ENCODE measurements at regions not wholly inside any gene's neighbourhood (a gene's known extent, or its start where the extent isn't known, plus 50 kb on each side); places are given as distances from the start of the nearest gene placed in this dataset.

DNA sequence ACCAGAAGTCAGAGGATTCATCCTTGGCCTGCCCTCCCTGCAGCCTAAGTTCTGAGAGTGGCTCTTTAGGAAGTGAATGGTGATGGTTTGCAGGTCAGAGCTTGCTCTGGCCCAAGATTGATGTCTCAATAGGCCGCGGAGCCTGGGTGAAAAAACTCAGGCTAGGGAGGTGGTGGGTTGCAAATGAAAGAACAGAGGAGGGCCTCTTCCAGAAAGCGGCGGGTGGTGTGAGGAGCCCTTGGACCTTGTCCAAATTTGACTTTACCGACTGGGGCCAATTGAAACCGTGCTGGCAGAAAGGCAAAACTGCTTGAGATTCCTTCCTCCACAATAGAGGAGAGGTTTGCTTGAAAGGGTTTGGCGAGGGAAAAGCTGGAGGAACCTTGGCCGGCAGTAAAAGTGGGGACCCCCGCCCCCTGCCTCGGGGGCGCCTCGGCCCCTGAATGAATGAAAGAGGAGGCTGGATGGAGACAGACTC, 331.3 kb downstream of the SEC14L1 start:
- Histone ChIP-seq H3K36me3 (ENCODE audit: control insufficient read depth, insufficient read depth, low read length) (no peaks in the 10 kb centered on the region), H3K27me3 (ENCODE audit: control insufficient read depth, insufficient read depth, low read length) (no peaks in the 10 kb centered on the region), H3K4me3 (ENCODE audit: low read depth, low read length) (no peak overlapping the region)
- TF ChIP-seq, protein P1, sequence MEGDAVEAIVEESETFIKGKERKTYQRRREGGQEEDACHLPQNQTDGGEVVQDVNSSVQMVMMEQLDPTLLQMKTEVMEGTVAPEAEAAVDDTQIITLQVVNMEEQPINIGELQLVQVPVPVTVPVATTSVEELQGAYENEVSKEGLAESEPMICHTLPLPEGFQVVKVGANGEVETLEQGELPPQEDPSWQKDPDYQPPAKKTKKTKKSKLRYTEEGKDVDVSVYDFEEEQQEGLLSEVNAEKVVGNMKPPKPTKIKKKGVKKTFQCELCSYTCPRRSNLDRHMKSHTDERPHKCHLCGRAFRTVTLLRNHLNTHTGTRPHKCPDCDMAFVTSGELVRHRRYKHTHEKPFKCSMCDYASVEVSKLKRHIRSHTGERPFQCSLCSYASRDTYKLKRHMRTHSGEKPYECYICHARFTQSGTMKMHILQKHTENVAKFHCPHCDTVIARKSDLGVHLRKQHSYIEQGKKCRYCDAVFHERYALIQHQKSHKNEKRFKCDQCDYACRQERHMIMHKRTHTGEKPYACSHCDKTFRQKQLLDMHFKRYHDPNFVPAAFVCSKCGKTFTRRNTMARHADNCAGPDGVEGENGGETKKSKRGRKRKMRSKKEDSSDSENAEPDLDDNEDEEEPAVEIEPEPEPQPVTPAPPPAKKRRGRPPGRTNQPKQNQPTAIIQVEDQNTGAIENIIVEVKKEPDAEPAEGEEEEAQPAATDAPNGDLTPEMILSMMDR (IDR thresholded peaks at IDR 0.05; ENCODE audit: insufficient read depth, low read length, poor library complexity, severe bottlenecking) = no peak
- DNase-seq (ENCODE audit: low read depth) = no peak

DNA sequence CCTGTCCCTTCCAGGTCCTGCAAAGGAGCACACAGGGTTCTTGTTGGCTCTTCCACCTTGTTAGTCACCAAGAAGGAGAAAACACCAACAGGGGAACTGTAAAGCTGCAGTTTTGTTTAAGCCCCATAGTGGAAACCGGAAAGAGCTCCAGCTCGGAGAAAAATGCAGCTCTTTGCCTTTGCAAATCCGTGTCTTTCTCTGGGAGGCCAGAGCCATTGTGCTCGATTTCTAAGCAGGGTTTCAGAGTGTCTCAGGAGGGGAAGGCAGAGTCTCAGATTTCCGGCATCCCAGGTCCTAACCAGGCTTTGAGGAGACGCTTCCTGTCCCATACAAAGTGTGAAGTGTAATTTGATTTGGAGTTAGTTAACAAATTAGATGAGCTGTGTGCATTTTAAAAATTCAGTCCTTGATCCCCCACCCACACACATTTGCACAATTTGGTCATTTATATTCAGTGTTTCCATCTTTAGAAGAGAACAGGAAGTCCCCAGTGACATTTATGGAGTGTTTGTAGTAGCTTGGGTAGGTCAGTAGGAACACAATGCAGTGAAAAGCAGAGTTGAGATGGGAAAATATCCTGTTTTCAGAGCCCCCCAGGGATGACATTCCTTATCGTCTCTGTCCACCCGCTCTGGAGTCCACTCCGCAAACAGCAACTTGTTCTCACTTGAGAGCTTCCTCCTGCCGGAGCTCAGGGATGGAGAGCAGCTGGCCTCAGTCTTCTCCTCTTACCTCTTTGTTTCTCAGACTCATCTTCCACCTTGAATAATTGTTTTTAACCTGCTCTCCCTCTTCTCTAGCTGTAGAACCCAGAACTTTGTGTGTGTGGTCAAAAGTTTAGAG, 331.9 kb downstream of the SEC14L1 start:
- Histone ChIP-seq H3K36me3 (ENCODE audit: control insufficient read depth, insufficient read depth, low read length) (no peaks in the 10 kb centered on the region), H3K4me3 (ENCODE audit: low read depth, low read length) (no peak overlapping the region), H3K27me3 (ENCODE audit: control insufficient read depth, insufficient read depth, low read length) (no peaks in the 10 kb centered on the region)
- no peak for DNase-seq (ENCODE audit: low read depth)
- TF ChIP-seq, protein P1 (IDR thresholded peaks at IDR 0.05; ENCODE audit: insufficient read depth, low read length, poor library complexity, severe bottlenecking) = no peak

DNA sequence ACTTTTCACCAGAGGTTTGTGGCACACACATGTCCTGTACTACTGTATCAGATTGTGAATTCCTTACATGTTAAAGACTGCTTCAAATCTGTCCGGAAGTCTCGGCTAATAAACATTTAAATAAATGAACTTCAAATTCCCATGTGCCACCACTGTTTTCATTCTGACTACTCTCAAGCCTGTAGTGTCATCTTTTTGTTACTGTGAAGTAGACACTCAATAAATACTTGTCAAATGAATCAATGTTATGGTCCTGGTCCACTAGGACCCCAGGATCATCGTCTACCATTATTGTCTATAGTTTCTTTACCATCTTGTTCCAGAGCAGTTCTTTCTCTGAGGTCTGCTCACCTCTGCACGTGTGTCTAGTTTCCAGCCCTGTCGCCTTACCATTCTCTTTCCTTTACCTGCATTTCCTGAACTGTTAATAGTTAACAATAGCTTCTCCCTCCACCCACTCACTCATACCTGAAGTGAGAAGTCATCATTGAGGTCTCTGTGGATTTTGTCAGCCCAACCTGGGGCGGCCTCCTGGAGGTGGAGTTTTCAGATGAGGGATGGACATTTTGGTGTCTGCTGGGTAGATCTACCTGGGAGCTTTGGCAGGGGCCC, 333.0 kb downstream of the SEC14L1 start:
- Histone ChIP-seq H3K4me3 (ENCODE audit: low read depth, low read length) (no peak overlapping the region), H3K27me3 (ENCODE audit: control insufficient read depth, insufficient read depth, low read length) (no peaks in the 10 kb centered on the region), H3K36me3 (ENCODE audit: control insufficient read depth, insufficient read depth, low read length) (no peaks in the 10 kb centered on the region)
- no peak for DNase-seq (ENCODE audit: low read depth)
- TF ChIP-seq, protein P1 (IDR thresholded peaks at IDR 0.05; ENCODE audit: insufficient read depth, low read length, poor library complexity, severe bottlenecking) = no peak

DNA sequence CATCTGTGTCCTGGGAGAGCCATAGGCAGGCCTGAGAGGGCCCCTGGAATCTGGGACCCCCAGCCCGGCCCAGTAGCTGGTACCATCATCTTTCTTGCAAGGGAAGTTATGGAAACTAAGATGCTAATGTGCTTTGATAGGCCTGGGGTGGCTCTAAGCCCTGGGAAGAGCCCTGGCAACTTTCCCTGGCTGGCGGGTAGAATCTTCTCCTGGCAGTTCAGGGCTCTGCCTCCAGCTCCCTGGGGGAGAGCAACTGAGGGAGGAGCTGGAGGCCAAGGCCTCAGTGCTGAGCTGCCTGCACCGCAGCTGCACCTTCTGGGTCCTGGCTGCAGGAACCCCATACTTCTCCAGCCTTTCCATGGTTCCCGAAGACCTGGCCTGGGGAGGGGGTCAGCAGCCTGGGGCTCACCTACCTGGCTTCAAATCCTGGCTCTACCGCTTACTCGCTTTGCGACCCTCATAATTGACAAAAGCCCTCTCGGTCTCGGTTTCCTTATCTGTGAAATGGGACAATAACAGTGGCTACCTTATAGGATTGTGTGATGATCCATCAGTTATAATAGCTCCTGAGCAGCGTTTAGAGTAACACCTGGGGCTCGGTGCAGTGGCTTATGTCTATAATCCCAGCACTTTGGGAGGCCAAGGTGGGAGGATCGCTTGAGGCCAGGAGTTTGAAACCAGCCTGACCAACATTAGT, 333.7 kb downstream of the SEC14L1 start:
- no peak for DNase-seq (ENCODE audit: low read depth)
- Histone ChIP-seq H3K36me3 (ENCODE audit: control insufficient read depth, insufficient read depth, low read length) (no peaks in the 10 kb centered on the region), H3K4me3 (ENCODE audit: low read depth, low read length) (no peak overlapping the region), H3K27me3 (ENCODE audit: control insufficient read depth, insufficient read depth, low read length) (no peaks in the 10 kb centered on the region)
- TF ChIP-seq, protein P1 (IDR thresholded peaks at IDR 0.05; ENCODE audit: insufficient read depth, low read length, poor library complexity, severe bottlenecking) = no peak

DNA sequence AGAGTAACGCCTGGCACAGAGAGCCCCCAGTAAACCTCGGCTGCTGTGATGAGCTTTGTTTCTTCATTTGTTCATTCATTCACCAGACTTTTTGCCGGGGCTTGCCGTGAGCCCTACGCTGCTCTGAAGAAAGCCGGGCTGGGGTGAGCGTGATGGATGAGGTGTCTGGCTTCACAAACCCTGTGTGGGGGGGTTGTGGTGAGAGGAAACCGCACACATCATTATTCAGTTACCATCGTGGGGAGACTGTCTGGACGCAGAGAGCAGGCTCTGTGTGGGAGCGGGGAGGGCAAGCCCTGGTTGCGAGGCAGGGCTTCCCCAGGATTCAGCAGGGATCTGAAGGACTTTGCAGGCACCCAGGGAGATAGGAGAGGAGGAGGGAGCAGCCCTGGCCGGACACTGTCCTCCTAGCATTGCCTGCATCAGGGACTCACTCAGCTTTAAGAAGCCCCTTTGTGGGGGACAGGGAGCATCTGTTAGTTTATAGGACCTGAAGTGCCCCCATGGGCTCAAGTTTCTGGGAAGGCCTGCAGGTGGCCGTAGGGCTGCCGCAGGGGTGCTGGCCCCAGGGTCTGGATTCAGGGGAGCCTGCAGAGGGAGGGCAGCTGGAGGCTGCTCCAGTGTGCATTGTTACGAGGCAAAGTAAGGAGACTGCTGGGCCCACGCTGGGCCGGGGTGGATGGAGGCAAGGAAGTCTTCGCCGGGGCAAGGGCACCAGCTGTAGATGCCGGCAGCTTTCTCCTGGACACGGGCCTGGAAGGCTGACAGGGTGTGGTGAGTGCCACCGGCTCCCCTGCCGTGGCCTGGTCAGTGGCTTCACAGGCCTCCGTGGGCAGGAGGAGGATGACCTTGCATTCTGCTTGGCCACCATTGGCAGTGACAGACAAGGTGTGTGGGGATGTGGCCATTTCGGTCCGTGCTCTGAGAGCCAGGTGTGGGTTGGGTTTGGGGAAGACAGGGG, 334.5 kb downstream of the SEC14L1 start:
- Histone ChIP-seq H3K36me3 (ENCODE audit: control insufficient read depth, insufficient read depth, low read length) (no peaks in the 10 kb centered on the region), H3K27me3 (ENCODE audit: control insufficient read depth, insufficient read depth, low read length) (no peaks in the 10 kb centered on the region), H3K4me3 (ENCODE audit: low read depth, low read length) (no peak overlapping the region)
- TF ChIP-seq, protein P1 (IDR thresholded peaks at IDR 0.05; ENCODE audit: insufficient read depth, low read length, poor library complexity, severe bottlenecking) = no peak
- DNase-seq (ENCODE audit: low read depth) = no peak
